NCI-H69 (cell line): ENCODE measurements at regions not wholly inside any gene's neighbourhood (a gene's known extent, or its start where the extent isn't known, plus 50 kb on each side); places are given as distances from the start of the nearest gene placed in this dataset.

Experiments
- DNase-seq: peaks from one replicate; lab custom pipeline; 2025; lab: John Stamatoyannopoulos, UW

- DNase-seq = no peak
Observed at GRCh38 chr9:82216435-82216834, 227.9 kb downstream of the SPATA31D1 start.

GRCh38 chr9:82223442-82223841 is 234.9 kb downstream of the SPATA31D1 start:
- DNase-seq = no peak

GRCh38 chr9:82231411-82231810 is 242.8 kb downstream of the SPATA31D1 start:
- DNase-seq = peak; percentile 30

GRCh38 chr9:82234160-82234943 is 245.8 kb downstream of the SPATA31D1 start:
- no peak for DNase-seq

- no peak for DNase-seq
Observed at GRCh38 chr9:82242285-82242963, 253.9 kb downstream of the SPATA31D1 start.

GRCh38 chr9:82247318-82247717 is 258.7 kb downstream of the SPATA31D1 start:
- DNase-seq = no peak

GRCh38 chr9:82252116-82252515 is 263.5 kb downstream of the SPATA31D1 start:
- DNase-seq = no peak

- no peak for DNase-seq
Observed at GRCh38 chr9:82254646-82255367, 266.2 kb downstream of the SPATA31D1 start.

- DNase-seq = no peak
Observed at GRCh38 chr9:82255481-82256176, 267.1 kb downstream of the SPATA31D1 start.

- DNase-seq = no peak
Observed at GRCh38 chr9:82260691-82261090, 272.1 kb downstream of the SPATA31D1 start.

- DNase-seq = no peak
Observed at GRCh38 chr9:82263619-82264018, 275.0 kb downstream of the SPATA31D1 start.

- no peak for DNase-seq
Observed at GRCh38 chr9:82271106-82271561, 282.6 kb downstream of the SPATA31D1 start.

- DNase-seq = no peak
Observed at GRCh38 chr9:82273121-82273520, 284.5 kb downstream of the SPATA31D1 start.

GRCh38 chr9:82275258-82275927 is 286.8 kb downstream of the SPATA31D1 start:
- no peak for DNase-seq

GRCh38 chr9:82281066-82281465 is 292.5 kb downstream of the SPATA31D1 start:
- no peak for DNase-seq

GRCh38 chr9:82284758-82285157 is 296.2 kb downstream of the SPATA31D1 start:
- DNase-seq = no peak

GRCh38 chr9:82295181-82295580 is 306.6 kb downstream of the SPATA31D1 start:
- no peak for DNase-seq

GRCh38 chr9:82299870-82300269 is 311.3 kb downstream of the SPATA31D1 start:
- no peak for DNase-seq

GRCh38 chr9:82302968-82303655 is 314.5 kb downstream of the SPATA31D1 start:
- no peak for DNase-seq

GRCh38 chr9:82308836-82309235 is 320.3 kb downstream of the SPATA31D1 start:
- DNase-seq = peak; percentile 86

- no peak for DNase-seq
Observed at GRCh38 chr9:82313697-82314096, 325.1 kb downstream of the SPATA31D1 start.
